ENCODE measurements at regions not wholly inside any gene's neighbourhood (a gene's known extent, or its start where the extent isn't known, plus 50 kb on each side); places are given as distances from the start of the nearest gene placed in this dataset.

- TF ChIP-seq CTCF (IDR thresholded peaks at IDR 0.05) = no peak
- TF ChIP-seq POLR2A (IDR thresholded peaks at IDR 0.05) = no peak
Observed at GRCh38 chr12:28053564-28053963, 81.0 kb upstream of the PTHLH start.

Measured in testis (tissue), 2 donors.